ENCODE measurements at regions not wholly inside any gene's neighbourhood (a gene's known extent, or its start where the extent isn't known, plus 50 kb on each side); places are given as distances from the start of the nearest gene placed in this dataset.

- H3K4me3 ChIP-seq (ENCODE audit: low read length in 2 of 2) = no peak overlapping the region
- no peaks in the 10 kb centered on the region for H3K4me1 ChIP-seq (ENCODE audit: control insufficient read depth in 2 of 2, insufficient read depth in 2 of 2, low read length in 2 of 2)
- peaks cover 0 to 2% of the 10 kb centered on the region in 2 donors for H3K9me3 ChIP-seq (ENCODE audit: control insufficient read depth in 2 of 2, low read length in 2 of 2)
- no peaks in the 10 kb centered on the region for H3K36me3 ChIP-seq (ENCODE audit: control insufficient read depth in 2 of 2, insufficient read depth in 2 of 2, low read length in 2 of 2)
- H3K27me3 ChIP-seq (ENCODE audit: control insufficient read depth in 2 of 2, insufficient read depth in 2 of 2, low read length in 2 of 2) = no peaks in the 10 kb centered on the region
- no peak overlapping the region for H3K9ac ChIP-seq (ENCODE audit: low read depth in 1 of 2, low read length in 2 of 2)
- H3K27ac ChIP-seq (ENCODE audit: low read depth in 2 of 2, low read length in 2 of 2) = no peak overlapping the region
These were observed 335.7 kb upstream of the HTR2A start for GRCh38 chr13:47232516-47232915.

- Histone ChIP-seq H3K27me3 (ENCODE audit: control insufficient read depth in 2 of 2, insufficient read depth in 2 of 2, low read length in 2 of 2) (no peaks in the 10 kb centered on the region), H3K4me1 (ENCODE audit: control insufficient read depth in 2 of 2, insufficient read depth in 2 of 2, low read length in 2 of 2) (no peaks in the 10 kb centered on the region), H3K27ac (ENCODE audit: low read depth in 2 of 2, low read length in 2 of 2) (no peak overlapping the region), H3K4me3 (ENCODE audit: low read length in 2 of 2) (no peak overlapping the region), H3K9me3 (ENCODE audit: control insufficient read depth in 2 of 2, low read length in 2 of 2) (peaks cover 0 to 2% of the 10 kb centered on the region in 2 donors), H3K36me3 (ENCODE audit: control insufficient read depth in 2 of 2, insufficient read depth in 2 of 2, low read length in 2 of 2) (no peaks in the 10 kb centered on the region), H3K9ac (ENCODE audit: low read depth in 1 of 2, low read length in 2 of 2) (no peak overlapping the region)
These were observed 333.3 kb upstream of the HTR2A start for GRCh38 chr13:47230155-47230554.

- Histone ChIP-seq H3K36me3 (ENCODE audit: control insufficient read depth in 2 of 2, insufficient read depth in 2 of 2, low read length in 2 of 2) (no peaks in the 10 kb centered on the region), H3K9ac (ENCODE audit: low read depth in 1 of 2, low read length in 2 of 2) (no peak overlapping the region), H3K27ac (ENCODE audit: low read depth in 2 of 2, low read length in 2 of 2) (no peak overlapping the region), H3K9me3 (ENCODE audit: control insufficient read depth in 2 of 2, low read length in 2 of 2) (peaks cover 0 to 2% of the 10 kb centered on the region in 2 donors), H3K4me3 (ENCODE audit: low read length in 2 of 2) (no peak overlapping the region), H3K27me3 (ENCODE audit: control insufficient read depth in 2 of 2, insufficient read depth in 2 of 2, low read length in 2 of 2) (no peaks in the 10 kb centered on the region), H3K4me1 (ENCODE audit: control insufficient read depth in 2 of 2, insufficient read depth in 2 of 2, low read length in 2 of 2) (no peaks in the 10 kb centered on the region)
These were observed 329.7 kb upstream of the HTR2A start for GRCh38 chr13:47226516-47226915.

GRCh38 chr13:47220453-47221140 is 323.7 kb upstream of the HTR2A start:
- Histone ChIP-seq H3K4me1 (ENCODE audit: control insufficient read depth in 2 of 2, insufficient read depth in 2 of 2, low read length in 2 of 2) (no peaks in the 10 kb centered on the region), H3K36me3 (ENCODE audit: control insufficient read depth in 2 of 2, insufficient read depth in 2 of 2, low read length in 2 of 2) (no peaks in the 10 kb centered on the region), H3K27ac (ENCODE audit: low read depth in 2 of 2, low read length in 2 of 2) (no peak overlapping the region), H3K9ac (ENCODE audit: low read depth in 1 of 2, low read length in 2 of 2) (no peak overlapping the region), H3K4me3 (ENCODE audit: low read length in 2 of 2) (no peak overlapping the region), H3K9me3 (ENCODE audit: control insufficient read depth in 2 of 2, low read length in 2 of 2) (no peaks in the 10 kb centered on the region), H3K27me3 (ENCODE audit: control insufficient read depth in 2 of 2, insufficient read depth in 2 of 2, low read length in 2 of 2) (no peaks in the 10 kb centered on the region)

GRCh38 chr13:47218611-47219010 is 321.8 kb upstream of the HTR2A start:
- Histone ChIP-seq H3K27me3 (ENCODE audit: control insufficient read depth in 2 of 2, insufficient read depth in 2 of 2, low read length in 2 of 2) (no peaks in the 10 kb centered on the region), H3K27ac (ENCODE audit: low read depth in 2 of 2, low read length in 2 of 2) (no peak overlapping the region), H3K9me3 (ENCODE audit: control insufficient read depth in 2 of 2, low read length in 2 of 2) (no peaks in the 10 kb centered on the region), H3K4me1 (ENCODE audit: control insufficient read depth in 2 of 2, insufficient read depth in 2 of 2, low read length in 2 of 2) (no peaks in the 10 kb centered on the region), H3K36me3 (ENCODE audit: control insufficient read depth in 2 of 2, insufficient read depth in 2 of 2, low read length in 2 of 2) (no peaks in the 10 kb centered on the region), H3K4me3 (ENCODE audit: low read length in 2 of 2) (no peak overlapping the region), H3K9ac (ENCODE audit: low read depth in 1 of 2, low read length in 2 of 2) (no peak overlapping the region)

- H3K4me1 ChIP-seq (ENCODE audit: control insufficient read depth in 2 of 2, insufficient read depth in 2 of 2, low read length in 2 of 2) = no peaks in the 10 kb centered on the region
- no peak overlapping the region for H3K4me3 ChIP-seq (ENCODE audit: low read length in 2 of 2)
- no peaks in the 10 kb centered on the region for H3K9me3 ChIP-seq (ENCODE audit: control insufficient read depth in 2 of 2, low read length in 2 of 2)
- no peak overlapping the region for H3K9ac ChIP-seq (ENCODE audit: low read depth in 1 of 2, low read length in 2 of 2)
- no peaks in the 10 kb centered on the region for H3K36me3 ChIP-seq (ENCODE audit: control insufficient read depth in 2 of 2, insufficient read depth in 2 of 2, low read length in 2 of 2)
- H3K27me3 ChIP-seq (ENCODE audit: control insufficient read depth in 2 of 2, insufficient read depth in 2 of 2, low read length in 2 of 2) = no peaks in the 10 kb centered on the region
- H3K27ac ChIP-seq (ENCODE audit: low read depth in 2 of 2, low read length in 2 of 2) = no peak overlapping the region
These were observed 319.4 kb upstream of the HTR2A start for GRCh38 chr13:47216176-47216822.

GRCh38 chr13:47215736-47216135 is 318.9 kb upstream of the HTR2A start:
- no peaks in the 10 kb centered on the region for H3K36me3 ChIP-seq (ENCODE audit: control insufficient read depth in 2 of 2, insufficient read depth in 2 of 2, low read length in 2 of 2)
- no peaks in the 10 kb centered on the region for H3K27me3 ChIP-seq (ENCODE audit: control insufficient read depth in 2 of 2, insufficient read depth in 2 of 2, low read length in 2 of 2)
- no peak overlapping the region for H3K27ac ChIP-seq (ENCODE audit: low read depth in 2 of 2, low read length in 2 of 2)
- no peaks in the 10 kb centered on the region for H3K9me3 ChIP-seq (ENCODE audit: control insufficient read depth in 2 of 2, low read length in 2 of 2)
- H3K9ac ChIP-seq (ENCODE audit: low read depth in 1 of 2, low read length in 2 of 2) = no peak overlapping the region
- no peaks in the 10 kb centered on the region for H3K4me1 ChIP-seq (ENCODE audit: control insufficient read depth in 2 of 2, insufficient read depth in 2 of 2, low read length in 2 of 2)
- H3K4me3 ChIP-seq (ENCODE audit: low read length in 2 of 2) = no peak overlapping the region

GRCh38 chr13:47213047-47213446 is 316.2 kb upstream of the HTR2A start:
- H3K4me1 ChIP-seq (ENCODE audit: control insufficient read depth in 2 of 2, insufficient read depth in 2 of 2, low read length in 2 of 2) = no peaks in the 10 kb centered on the region
- H3K4me3 ChIP-seq (ENCODE audit: low read length in 2 of 2) = no peak overlapping the region
- H3K9me3 ChIP-seq (ENCODE audit: control insufficient read depth in 2 of 2, low read length in 2 of 2) = no peaks in the 10 kb centered on the region

GRCh38 chr13:47211106-47211505 is 314.3 kb upstream of the HTR2A start:
- Histone ChIP-seq H3K4me1 (ENCODE audit: control insufficient read depth in 2 of 2, insufficient read depth in 2 of 2, low read length in 2 of 2) (no peaks in the 10 kb centered on the region), H3K4me3 (ENCODE audit: low read length in 2 of 2) (no peak overlapping the region), H3K36me3 (ENCODE audit: control insufficient read depth in 2 of 2, insufficient read depth in 2 of 2, low read length in 2 of 2) (no peaks in the 10 kb centered on the region), H3K9me3 (ENCODE audit: control insufficient read depth in 2 of 2, low read length in 2 of 2) (no peaks in the 10 kb centered on the region), H3K27ac (ENCODE audit: low read depth in 2 of 2, low read length in 2 of 2) (no peak overlapping the region), H3K9ac (ENCODE audit: low read depth in 1 of 2, low read length in 2 of 2) (no peak overlapping the region), H3K27me3 (ENCODE audit: control insufficient read depth in 2 of 2, insufficient read depth in 2 of 2, low read length in 2 of 2) (no peaks in the 10 kb centered on the region)

More at GRCh38 chr13:47213047-47213446, 316.2 kb upstream of the HTR2A start:
- H3K9ac ChIP-seq (ENCODE audit: low read depth in 1 of 2, low read length in 2 of 2) = no peak overlapping the region
- no peaks in the 10 kb centered on the region for H3K36me3 ChIP-seq (ENCODE audit: control insufficient read depth in 2 of 2, insufficient read depth in 2 of 2, low read length in 2 of 2)
- no peak overlapping the region for H3K27ac ChIP-seq (ENCODE audit: low read depth in 2 of 2, low read length in 2 of 2)
- H3K27me3 ChIP-seq (ENCODE audit: control insufficient read depth in 2 of 2, insufficient read depth in 2 of 2, low read length in 2 of 2) = no peaks in the 10 kb centered on the region

- H3K4me3 ChIP-seq (ENCODE audit: low read length in 2 of 2) = no peak overlapping the region
- H3K9me3 ChIP-seq (ENCODE audit: control insufficient read depth in 2 of 2, low read length in 2 of 2) = peaks cover 0 to 2% of the 10 kb centered on the region in 2 donors
- H3K27me3 ChIP-seq (ENCODE audit: control insufficient read depth in 2 of 2, insufficient read depth in 2 of 2, low read length in 2 of 2) = no peaks in the 10 kb centered on the region
- no peaks in the 10 kb centered on the region for H3K36me3 ChIP-seq (ENCODE audit: control insufficient read depth in 2 of 2, insufficient read depth in 2 of 2, low read length in 2 of 2)
- no peak overlapping the region for H3K9ac ChIP-seq (ENCODE audit: low read depth in 1 of 2, low read length in 2 of 2)
- H3K27ac ChIP-seq (ENCODE audit: low read depth in 2 of 2, low read length in 2 of 2) = no peak overlapping the region
- no peaks in the 10 kb centered on the region for H3K4me1 ChIP-seq (ENCODE audit: control insufficient read depth in 2 of 2, insufficient read depth in 2 of 2, low read length in 2 of 2)
These were observed 309.3 kb upstream of the HTR2A start for GRCh38 chr13:47206111-47206510.
